GM23338 (cell line): ENCODE measurements at regions not wholly inside any gene's neighbourhood (a gene's known extent, or its start where the extent isn't known, plus 50 kb on each side); places are given as distances from the start of the nearest gene placed in this dataset.

Experiments
- CREB1 ChIP-seq: fragments of 250-450 bp; sonication (Bioruptor Pico); IDR thresholded peaks from 2 replicates; pipeline ENCODE4 v1.5.0; 2020; ENCODE audit warnings: low read depth, mild to moderate bottlenecking, moderate library complexity
- EZH2 ChIP-seq: fragments of 200-600 bp; sonication (generic); IDR thresholded peaks from one replicate; pipeline ENCODE4 v1.8.0; 2017; ENCODE audit warnings: antibody characterized with exemption, mild to moderate bottlenecking, low read depth; ENCODE audit not compliant: unreplicated experiment
- EZH2phosphoT487 ChIP-seq: fragments of 200-600 bp; sonication (generic); IDR thresholded peaks from one replicate; pipeline ENCODE4 v1.8.1; 2018; ENCODE audit warnings: antibody characterized with exemption; ENCODE audit not compliant: unreplicated experiment
- TF ChIP-seq, protein P1 (sequence below), 2 experiments: fragments of 200-600 bp in 1 of 2; sonication (generic) in 1 of 2; conservative IDR thresholded peaks; 2 replicates each; pipeline versions ENCODE4 v1.5.1 to v1.6.1; 2016 to 2017; ENCODE audit warnings: antibody characterized with exemption in 2 of 2, low read depth in 2 of 2, mild to moderate bottlenecking in 2 of 2, moderate library complexity in 1 of 2

DNA sequence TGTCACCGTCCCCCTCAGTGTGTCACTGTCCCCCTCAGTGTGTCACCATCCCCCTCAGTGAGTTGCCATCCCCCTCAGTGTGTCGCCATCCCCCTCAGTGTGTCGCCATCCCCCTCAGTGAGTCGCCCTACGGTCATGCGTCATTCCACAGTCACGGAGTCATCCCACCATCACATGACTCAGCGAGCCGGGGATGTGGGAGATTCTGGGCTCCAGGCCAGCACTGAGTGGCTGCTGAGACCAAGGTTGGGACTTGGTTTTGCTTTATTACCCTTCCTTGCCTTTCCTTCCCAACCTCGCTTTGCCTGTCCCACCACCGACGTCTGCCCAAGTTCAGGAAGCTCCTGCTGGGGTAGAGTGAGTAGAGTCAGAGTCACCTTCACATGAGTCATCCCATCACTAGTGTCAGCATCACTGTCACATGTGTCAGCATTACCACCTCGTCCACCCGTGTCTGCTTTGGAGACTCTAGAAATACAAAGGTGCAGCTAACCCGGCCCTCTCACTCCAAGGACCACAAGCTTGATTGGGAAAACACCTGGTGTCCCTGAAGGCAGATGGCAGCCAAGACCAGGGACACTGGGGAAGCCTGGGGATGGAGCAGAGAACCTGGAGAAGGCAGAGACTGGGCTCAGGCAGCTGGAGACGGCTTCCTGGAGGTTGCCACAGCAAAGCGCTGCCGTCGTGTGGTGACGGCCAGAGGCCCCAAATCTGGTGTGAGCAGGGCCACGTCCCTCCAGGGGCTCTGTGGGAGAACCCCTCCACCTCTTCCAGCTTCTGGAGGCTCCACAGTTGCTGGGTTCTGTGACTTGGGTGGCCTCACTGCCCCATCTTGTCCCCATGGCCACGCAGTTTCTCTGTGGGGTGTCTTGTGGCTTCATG is 485.2 kb upstream of the SALL3 start:
- TF ChIP-seq, protein P1, sequence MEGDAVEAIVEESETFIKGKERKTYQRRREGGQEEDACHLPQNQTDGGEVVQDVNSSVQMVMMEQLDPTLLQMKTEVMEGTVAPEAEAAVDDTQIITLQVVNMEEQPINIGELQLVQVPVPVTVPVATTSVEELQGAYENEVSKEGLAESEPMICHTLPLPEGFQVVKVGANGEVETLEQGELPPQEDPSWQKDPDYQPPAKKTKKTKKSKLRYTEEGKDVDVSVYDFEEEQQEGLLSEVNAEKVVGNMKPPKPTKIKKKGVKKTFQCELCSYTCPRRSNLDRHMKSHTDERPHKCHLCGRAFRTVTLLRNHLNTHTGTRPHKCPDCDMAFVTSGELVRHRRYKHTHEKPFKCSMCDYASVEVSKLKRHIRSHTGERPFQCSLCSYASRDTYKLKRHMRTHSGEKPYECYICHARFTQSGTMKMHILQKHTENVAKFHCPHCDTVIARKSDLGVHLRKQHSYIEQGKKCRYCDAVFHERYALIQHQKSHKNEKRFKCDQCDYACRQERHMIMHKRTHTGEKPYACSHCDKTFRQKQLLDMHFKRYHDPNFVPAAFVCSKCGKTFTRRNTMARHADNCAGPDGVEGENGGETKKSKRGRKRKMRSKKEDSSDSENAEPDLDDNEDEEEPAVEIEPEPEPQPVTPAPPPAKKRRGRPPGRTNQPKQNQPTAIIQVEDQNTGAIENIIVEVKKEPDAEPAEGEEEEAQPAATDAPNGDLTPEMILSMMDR (conservative IDR thresholded peaks at IDR 0.05; ENCODE audit: low read depth in 2 of 2), result no peak
- TF ChIP-seq EZH2 (no peak), EZH2phosphoT487 (no peak), CREB1 (CRISPR knock-in tag) (no peak)
